Brain microvascular endothelial cell (primary cell): ENCODE measurements at regions not wholly inside any gene's neighbourhood (a gene's known extent, or its start where the extent isn't known, plus 50 kb on each side); places are given as distances from the start of the nearest gene placed in this dataset.
"Not testable (repeated sequence)": the region's sequence is repeated elsewhere in the genome, so short reads cannot be mapped to it uniquely, and the experiment has no call there.

ENCODE experiments used
- DNase-seq: peaks from one replicate; pipeline ENCODE4 v3.0.0-alpha.2; 2020
- H3K27ac ChIP-seq: fragments of 250-450 bp; sonication (Bioruptor Pico); 2 replicates; pipeline ENCODE4 v1.5.1; 2020; ENCODE audit warnings: mild to moderate bottlenecking, moderate library complexity
- H3K27me3 ChIP-seq: fragments of 250-450 bp; sonication (Bioruptor Pico); replicated peaks from 2 replicates; pipeline ENCODE4 v1.5.1; 2020; ENCODE audit warnings: mild to moderate bottlenecking
- H3K36me3 ChIP-seq: fragments of 250-450 bp; sonication (Bioruptor Pico); replicated peaks from 2 replicates; pipeline ENCODE4 v1.5.1; 2020; ENCODE audit warnings: mild to moderate bottlenecking
- H3K4me3 ChIP-seq: 2 replicates; pipeline ENCODE4 v1.5.1; 2011; ENCODE audit warnings: low read depth, mild to moderate bottlenecking, control low read depth, low read length, moderate library complexity
- CTCF ChIP-seq: IDR thresholded peaks from 2 replicates; pipeline ENCODE4 v1.5.1; 2011; ENCODE audit warnings: low read depth, mild to moderate bottlenecking, moderate library complexity, low read length, control low read depth, inconsistent platforms; ENCODE audit errors: missing control alignments
- in situ Hi-C: cut with HindIII; loops from 2 replicates; pipeline ENCODE4 v1.10.0; 2017; ENCODE audit warnings: low sequenced_read_pairs, low pct_ligation_motif_present

- in situ Hi-C loops = no loop called here
- Histone ChIP-seq H3K27me3 (no peaks in the 10 kb centered on the region), H3K4me3 (no peak overlapping the region), H3K27ac (no peak overlapping the region), H3K36me3 (no peaks in the 10 kb centered on the region)
- DNase-seq = no peak
- no peak for TF ChIP-seq CTCF
Measured at GRCh38 chr10:53379956-53380355, 607.4 kb upstream of the MBL2 start.

- no peak for DNase-seq
- no peaks in the 10 kb centered on the region for H3K36me3 ChIP-seq
- H3K27me3 ChIP-seq = no peaks in the 10 kb centered on the region
- H3K4me3 ChIP-seq = no peak overlapping the region
- TF ChIP-seq CTCF = no peak
- in situ Hi-C loops = no loop called here
- no peak overlapping the region for H3K27ac ChIP-seq
Measured at GRCh38 chr10:53370347-53370746, 597.8 kb upstream of the MBL2 start.

- TF ChIP-seq CTCF = no peak
- no peak overlapping the region for H3K27ac ChIP-seq
- H3K36me3 ChIP-seq = no peaks in the 10 kb centered on the region
- H3K27me3 ChIP-seq = no peaks in the 10 kb centered on the region
- in situ Hi-C loops = no loop called here
- H3K4me3 ChIP-seq = no peak overlapping the region
- no peak for DNase-seq
Measured at GRCh38 chr10:53361936-53362335, 589.4 kb upstream of the MBL2 start.

- no peaks in the 10 kb centered on the region for H3K36me3 ChIP-seq
- H3K4me3 ChIP-seq = no peak overlapping the region
- no peaks in the 10 kb centered on the region for H3K27me3 ChIP-seq
- no peak for TF ChIP-seq CTCF
- H3K27ac ChIP-seq = no peak overlapping the region
- no peak for DNase-seq
- in situ Hi-C loops = no loop called here
Measured at GRCh38 chr10:53361281-53361680, 588.7 kb upstream of the MBL2 start.

GRCh38 chr10:53358978-53359377 is 586.4 kb upstream of the MBL2 start:
- H3K36me3 ChIP-seq, H3K27me3 ChIP-seq, H3K4me3 ChIP-seq, in situ Hi-C loops, H3K27ac ChIP-seq, DNase-seq: not testable (repeated sequence)

- no peak for DNase-seq
- Histone ChIP-seq H3K36me3 (no peaks in the 10 kb centered on the region), H3K4me3 (no peak overlapping the region), H3K27me3 (no peaks in the 10 kb centered on the region), H3K27ac (no peak overlapping the region)
- no peak for TF ChIP-seq CTCF
- in situ Hi-C loops = no loop called here
Measured at GRCh38 chr10:53358536-53358935, 586.0 kb upstream of the MBL2 start.

- no peak overlapping the region for H3K4me3 ChIP-seq
- no peak for TF ChIP-seq CTCF
- no peak for DNase-seq
- in situ Hi-C loops = no loop called here
- no peaks in the 10 kb centered on the region for H3K36me3 ChIP-seq
- H3K27me3 ChIP-seq = no peaks in the 10 kb centered on the region
- no peak overlapping the region for H3K27ac ChIP-seq
Measured at GRCh38 chr10:53357587-53357986, 585.0 kb upstream of the MBL2 start.
